A673 (cell line): ENCODE measurements at regions not wholly inside any gene's neighbourhood (a gene's known extent, or its start where the extent isn't known, plus 50 kb on each side); places are given as distances from the start of the nearest gene placed in this dataset.

Experiments used
- CTCF ChIP-seq: fragments of 300-800, 200-600 bp; sonication (generic); conservative IDR thresholded peaks from 2 replicates; pipeline ENCODE4 v1.5.1; 2017; ENCODE audit warnings: low read depth, mild to moderate bottlenecking, antibody characterized with exemption, low read length, moderate library complexity, mixed read lengths
- EZH2 ChIP-seq: fragments of 200-600 bp; sonication (generic); IDR thresholded peaks from 2 replicates; pipeline ENCODE4 v1.6.1; 2017; ENCODE audit warnings: borderline replicate concordance, low read depth, mild to moderate bottlenecking, mixed read lengths, antibody characterized with exemption, low read length; ENCODE audit not compliant: poor library complexity, severe bottlenecking

GRCh38 chr3:159875116-159875515 is 113.5 kb upstream of the IL12A start:
- TF ChIP-seq CTCF, result no peak
- TF ChIP-seq EZH2, result no peak
